ENCODE measurements at regions not wholly inside any gene's neighbourhood (a gene's known extent, or its start where the extent isn't known, plus 50 kb on each side); places are given as distances from the start of the nearest gene placed in this dataset.

GRCh38 chr4:12375805-12376204, 947.1 kb upstream of the HS3ST1 start:
- TF ChIP-seq EZH2 (IDR thresholded peaks at IDR 0.05; ENCODE audit: low read depth, unreplicated experiment) (no peak), CREB1 (CRISPR knock-in tag; IDR thresholded peaks at IDR 0.05; ENCODE audit: low read depth) (no peak), ETS1 (IDR thresholded peaks at IDR 0.05) (no peak), POLR2AphosphoS5 (IDR thresholded peaks at IDR 0.05; ENCODE audit: low read depth) (no peak), JUNB (IDR thresholded peaks at IDR 0.05; ENCODE audit: unreplicated experiment) (no peak), EZH2phosphoT487 (IDR thresholded peaks at IDR 0.05; ENCODE audit: unreplicated experiment) (no peak), NANOG (IDR thresholded peaks at IDR 0.05; ENCODE audit: borderline replicate concordance) (no peak), STAT1 (IDR thresholded peaks at IDR 0.05; ENCODE audit: unreplicated experiment) (no peak), ZNF331 (CRISPR knock-in tag; IDR thresholded peaks at IDR 0.05; ENCODE audit: low read depth) (no peak), ZNF114 (CRISPR knock-in tag; IDR thresholded peaks at IDR 0.05) (no peak), ZNF462 (CRISPR knock-in tag; IDR thresholded peaks at IDR 0.05) (no peak)
- TF ChIP-seq, protein P1, sequence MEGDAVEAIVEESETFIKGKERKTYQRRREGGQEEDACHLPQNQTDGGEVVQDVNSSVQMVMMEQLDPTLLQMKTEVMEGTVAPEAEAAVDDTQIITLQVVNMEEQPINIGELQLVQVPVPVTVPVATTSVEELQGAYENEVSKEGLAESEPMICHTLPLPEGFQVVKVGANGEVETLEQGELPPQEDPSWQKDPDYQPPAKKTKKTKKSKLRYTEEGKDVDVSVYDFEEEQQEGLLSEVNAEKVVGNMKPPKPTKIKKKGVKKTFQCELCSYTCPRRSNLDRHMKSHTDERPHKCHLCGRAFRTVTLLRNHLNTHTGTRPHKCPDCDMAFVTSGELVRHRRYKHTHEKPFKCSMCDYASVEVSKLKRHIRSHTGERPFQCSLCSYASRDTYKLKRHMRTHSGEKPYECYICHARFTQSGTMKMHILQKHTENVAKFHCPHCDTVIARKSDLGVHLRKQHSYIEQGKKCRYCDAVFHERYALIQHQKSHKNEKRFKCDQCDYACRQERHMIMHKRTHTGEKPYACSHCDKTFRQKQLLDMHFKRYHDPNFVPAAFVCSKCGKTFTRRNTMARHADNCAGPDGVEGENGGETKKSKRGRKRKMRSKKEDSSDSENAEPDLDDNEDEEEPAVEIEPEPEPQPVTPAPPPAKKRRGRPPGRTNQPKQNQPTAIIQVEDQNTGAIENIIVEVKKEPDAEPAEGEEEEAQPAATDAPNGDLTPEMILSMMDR (conservative IDR thresholded peaks at IDR 0.05; ENCODE audit: low read depth in 2 of 2), result no peak
- TF ChIP-seq, protein P2, sequence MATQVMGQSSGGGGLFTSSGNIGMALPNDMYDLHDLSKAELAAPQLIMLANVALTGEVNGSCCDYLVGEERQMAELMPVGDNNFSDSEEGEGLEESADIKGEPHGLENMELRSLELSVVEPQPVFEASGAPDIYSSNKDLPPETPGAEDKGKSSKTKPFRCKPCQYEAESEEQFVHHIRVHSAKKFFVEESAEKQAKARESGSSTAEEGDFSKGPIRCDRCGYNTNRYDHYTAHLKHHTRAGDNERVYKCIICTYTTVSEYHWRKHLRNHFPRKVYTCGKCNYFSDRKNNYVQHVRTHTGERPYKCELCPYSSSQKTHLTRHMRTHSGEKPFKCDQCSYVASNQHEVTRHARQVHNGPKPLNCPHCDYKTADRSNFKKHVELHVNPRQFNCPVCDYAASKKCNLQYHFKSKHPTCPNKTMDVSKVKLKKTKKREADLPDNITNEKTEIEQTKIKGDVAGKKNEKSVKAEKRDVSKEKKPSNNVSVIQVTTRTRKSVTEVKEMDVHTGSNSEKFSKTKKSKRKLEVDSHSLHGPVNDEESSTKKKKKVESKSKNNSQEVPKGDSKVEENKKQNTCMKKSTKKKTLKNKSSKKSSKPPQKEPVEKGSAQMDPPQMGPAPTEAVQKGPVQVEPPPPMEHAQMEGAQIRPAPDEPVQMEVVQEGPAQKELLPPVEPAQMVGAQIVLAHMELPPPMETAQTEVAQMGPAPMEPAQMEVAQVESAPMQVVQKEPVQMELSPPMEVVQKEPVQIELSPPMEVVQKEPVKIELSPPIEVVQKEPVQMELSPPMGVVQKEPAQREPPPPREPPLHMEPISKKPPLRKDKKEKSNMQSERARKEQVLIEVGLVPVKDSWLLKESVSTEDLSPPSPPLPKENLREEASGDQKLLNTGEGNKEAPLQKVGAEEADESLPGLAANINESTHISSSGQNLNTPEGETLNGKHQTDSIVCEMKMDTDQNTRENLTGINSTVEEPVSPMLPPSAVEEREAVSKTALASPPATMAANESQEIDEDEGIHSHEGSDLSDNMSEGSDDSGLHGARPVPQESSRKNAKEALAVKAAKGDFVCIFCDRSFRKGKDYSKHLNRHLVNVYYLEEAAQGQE (IDR thresholded peaks at IDR 0.05; ENCODE audit: unreplicated experiment), result no peak
